Neural cell (in vitro differentiated cells): ENCODE measurements at regions not wholly inside any gene's neighbourhood (a gene's known extent, or its start where the extent isn't known, plus 50 kb on each side); places are given as distances from the start of the nearest gene placed in this dataset.

Source experiments
- CTCF ChIP-seq: fragments of 450-650 bp; IDR thresholded peaks from 2 replicates; pipeline ENCODE4 v1.5.1; 2014; ENCODE audit warnings: antibody characterized with exemption, mild to moderate bottlenecking, moderate library complexity; ENCODE audit not compliant: poor library complexity, severe bottlenecking
- EP300 ChIP-seq: fragments of 450-650 bp; conservative IDR thresholded peaks from 2 replicates; pipeline ENCODE4 v1.6.1; 2014; ENCODE audit warnings: antibody characterized with exemption, mild to moderate bottlenecking, moderate library complexity; ENCODE audit not compliant: poor library complexity, severe bottlenecking
- EZH2 ChIP-seq: fragments of 200-600, 300-800 bp; shearing (Covaris generic), sonication (generic); IDR thresholded peaks from 2 replicates; pipeline ENCODE4 v1.6.1; 2014; ENCODE audit warnings: antibody characterized with exemption, low read length, borderline replicate concordance, mild to moderate bottlenecking; ENCODE audit not compliant: insufficient read depth, poor library complexity, severe bottlenecking
- MXI1 ChIP-seq: fragments of 450-650 bp; conservative IDR thresholded peaks from 2 replicates; pipeline ENCODE4 v1.6.1; 2014; ENCODE audit warnings: antibody characterized with exemption, mild to moderate bottlenecking; ENCODE audit not compliant: poor library complexity, severe bottlenecking
- POLR2AphosphoS5 ChIP-seq: IDR thresholded peaks from 2 replicates; pipeline ENCODE4 v1.6.1; 2012
- RAD21 ChIP-seq: fragments of 450-650 bp; conservative IDR thresholded peaks from 2 replicates; pipeline ENCODE4 v1.6.1; 2014; ENCODE audit warnings: antibody characterized with exemption, mild to moderate bottlenecking, moderate library complexity
- TAF1 ChIP-seq: IDR thresholded peaks from 2 replicates; pipeline ENCODE4 v1.6.1; 2012; ENCODE audit warnings: low read depth

DNA sequence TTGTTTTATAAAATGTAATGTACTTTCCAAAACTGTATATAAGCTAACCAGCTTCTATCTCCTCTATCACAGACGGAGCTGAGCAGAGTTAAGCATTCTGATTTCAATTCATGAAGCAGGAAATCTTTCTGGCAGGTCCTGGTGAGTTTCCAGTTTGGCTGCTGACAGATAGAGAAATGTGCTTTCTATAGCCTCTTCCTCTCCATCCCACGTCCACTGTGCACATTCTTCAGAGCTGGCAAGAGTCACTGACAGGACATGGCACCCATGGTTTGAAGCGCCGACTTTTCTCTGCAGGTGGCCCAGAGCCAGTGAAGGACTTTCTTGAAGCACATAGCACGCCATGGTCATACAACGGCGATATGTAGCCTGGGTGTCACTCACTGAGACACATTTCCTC is 52.3 kb upstream of the POU2F1 start:
- TF ChIP-seq EZH2 (no peak), EP300 (no peak), CTCF (no peak), POLR2AphosphoS5 (no peak), MXI1 (no peak), RAD21 (no peak), TAF1 (no peak)
